ENCODE measurements at regions not wholly inside any gene's neighbourhood (a gene's known extent, or its start where the extent isn't known, plus 50 kb on each side); places are given as distances from the start of the nearest gene placed in this dataset.

DNA sequence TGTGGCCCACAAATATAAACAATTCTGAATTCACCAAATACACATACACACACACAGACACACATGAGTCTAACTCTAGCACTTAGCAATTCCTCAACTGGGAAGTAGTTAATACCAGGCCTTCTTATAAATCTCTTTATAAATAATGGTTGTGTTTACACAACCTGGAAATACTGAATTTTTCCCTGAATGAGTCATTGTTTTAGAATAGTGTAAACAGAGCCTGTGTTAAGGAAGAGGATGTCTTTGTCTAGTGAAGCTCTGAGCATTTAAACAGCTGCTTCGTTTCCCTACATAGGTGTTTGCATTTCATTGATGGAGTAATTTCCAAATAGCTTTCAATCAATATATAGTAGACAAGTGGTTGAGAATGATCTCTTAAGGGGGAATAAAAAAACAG, 218.8 kb downstream of the BTG1 start:
- no peak overlapping the region for H3K4me3 ChIP-seq (ENCODE audit: low read length)
- no peaks in the 10 kb centered on the region for H3K9me3 ChIP-seq (ENCODE audit: control insufficient read depth, low read depth, low read length)
- H3K4me1 ChIP-seq (ENCODE audit: control insufficient read depth, low read depth, low read length): no peaks in the 10 kb centered on the region
- no peak overlapping the region for H3K27ac ChIP-seq (ENCODE audit: low read length)
- no peak overlapping the region for H3K9ac ChIP-seq (ENCODE audit: low read length)
- no peaks in the 10 kb centered on the region for H3K36me3 ChIP-seq (ENCODE audit: control insufficient read depth, low read depth, low read length)
- H3K27me3 ChIP-seq (ENCODE audit: control insufficient read depth, insufficient read depth, low read length): no peaks in the 10 kb centered on the region

DNA sequence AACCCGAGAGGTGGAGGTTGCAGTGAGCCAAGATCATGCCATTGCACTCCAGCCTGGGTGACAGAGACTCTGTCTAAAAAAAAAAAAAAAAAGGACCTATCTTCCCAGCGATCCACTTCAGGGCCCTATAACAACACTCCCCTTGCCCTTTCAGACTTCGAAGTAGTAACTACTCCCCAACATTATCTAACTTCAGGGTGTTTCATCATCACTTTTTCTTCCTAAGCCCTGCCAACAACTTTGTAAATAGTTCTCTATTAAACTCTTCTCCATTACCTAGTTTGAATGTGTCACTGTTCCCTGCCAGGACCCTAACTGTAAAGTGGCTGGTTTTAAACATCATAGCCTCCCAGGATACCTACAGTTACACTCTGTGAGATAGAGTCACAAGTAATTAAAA, 220.8 kb downstream of the BTG1 start:
- Histone ChIP-seq H3K9me3 (ENCODE audit: control insufficient read depth, low read depth, low read length) (no peaks in the 10 kb centered on the region), H3K4me3 (ENCODE audit: low read length) (no peak overlapping the region), H3K4me1 (ENCODE audit: control insufficient read depth, low read depth, low read length) (no peaks in the 10 kb centered on the region), H3K36me3 (ENCODE audit: control insufficient read depth, low read depth, low read length) (no peaks in the 10 kb centered on the region), H3K27ac (ENCODE audit: low read length) (no peak overlapping the region), H3K27me3 (ENCODE audit: control insufficient read depth, insufficient read depth, low read length) (no peaks in the 10 kb centered on the region), H3K9ac (ENCODE audit: low read length) (no peak overlapping the region)

DNA sequence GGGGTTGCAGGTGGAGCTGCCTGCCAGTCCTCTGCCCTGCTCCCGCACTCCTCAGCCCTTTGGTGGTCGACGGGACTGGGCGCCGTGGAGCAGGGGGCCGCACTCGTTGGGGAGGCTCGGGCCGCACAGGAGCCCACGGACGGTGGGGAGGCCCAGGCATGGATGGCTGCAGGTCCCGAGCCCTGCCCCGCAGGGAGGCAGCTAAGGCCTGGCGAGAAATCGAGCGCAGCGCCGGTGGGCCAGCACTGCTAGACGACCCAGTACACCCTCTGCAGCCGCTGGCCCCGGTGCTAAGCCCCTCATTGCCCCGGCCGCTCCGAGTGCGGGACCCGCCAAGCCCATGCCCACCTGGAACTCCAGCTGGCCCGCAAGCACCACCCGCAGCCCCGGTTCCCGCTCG, 221.8 kb downstream of the BTG1 start:
- no peak overlapping the region for H3K27ac ChIP-seq (ENCODE audit: low read length)

DNA sequence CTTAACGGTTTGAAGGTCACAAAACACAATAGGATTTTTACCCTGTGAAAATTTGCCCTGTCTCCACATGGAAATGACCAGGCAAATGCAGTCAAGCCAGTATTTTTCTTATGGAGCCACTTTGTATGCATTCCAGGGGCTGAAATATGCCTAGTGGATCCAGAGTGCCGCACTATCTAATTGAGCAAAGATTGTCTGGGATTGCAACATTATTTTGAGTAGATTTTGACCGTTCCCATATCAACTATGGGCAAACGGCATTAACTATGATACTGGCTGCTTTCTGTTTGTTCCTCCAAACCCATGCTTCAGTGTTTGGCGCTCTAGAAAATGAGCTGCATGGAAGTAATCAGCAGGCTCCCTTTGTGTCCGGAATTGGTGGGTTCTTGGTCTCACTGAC, 223.0 kb downstream of the BTG1 start:
- H3K36me3 ChIP-seq (ENCODE audit: control insufficient read depth, low read depth, low read length): no peaks in the 10 kb centered on the region
- no peak overlapping the region for H3K27ac ChIP-seq (ENCODE audit: low read length)
- no peaks in the 10 kb centered on the region for H3K27me3 ChIP-seq (ENCODE audit: control insufficient read depth, insufficient read depth, low read length)
- no peaks in the 10 kb centered on the region for H3K4me1 ChIP-seq (ENCODE audit: control insufficient read depth, low read depth, low read length)
- H3K9ac ChIP-seq (ENCODE audit: low read length): no peak overlapping the region
- no peak overlapping the region for H3K4me3 ChIP-seq (ENCODE audit: low read length)
- no peaks in the 10 kb centered on the region for H3K9me3 ChIP-seq (ENCODE audit: control insufficient read depth, low read depth, low read length)

More for the DNA sequence above, 221.8 kb downstream of the BTG1 start:
- no peak overlapping the region for H3K4me3 ChIP-seq (ENCODE audit: low read length)
- no peaks in the 10 kb centered on the region for H3K27me3 ChIP-seq (ENCODE audit: control insufficient read depth, insufficient read depth, low read length)
- no peaks in the 10 kb centered on the region for H3K9me3 ChIP-seq (ENCODE audit: control insufficient read depth, low read depth, low read length)
- no peaks in the 10 kb centered on the region for H3K4me1 ChIP-seq (ENCODE audit: control insufficient read depth, low read depth, low read length)
- H3K9ac ChIP-seq (ENCODE audit: low read length): no peak overlapping the region
- no peaks in the 10 kb centered on the region for H3K36me3 ChIP-seq (ENCODE audit: control insufficient read depth, low read depth, low read length)

DNA sequence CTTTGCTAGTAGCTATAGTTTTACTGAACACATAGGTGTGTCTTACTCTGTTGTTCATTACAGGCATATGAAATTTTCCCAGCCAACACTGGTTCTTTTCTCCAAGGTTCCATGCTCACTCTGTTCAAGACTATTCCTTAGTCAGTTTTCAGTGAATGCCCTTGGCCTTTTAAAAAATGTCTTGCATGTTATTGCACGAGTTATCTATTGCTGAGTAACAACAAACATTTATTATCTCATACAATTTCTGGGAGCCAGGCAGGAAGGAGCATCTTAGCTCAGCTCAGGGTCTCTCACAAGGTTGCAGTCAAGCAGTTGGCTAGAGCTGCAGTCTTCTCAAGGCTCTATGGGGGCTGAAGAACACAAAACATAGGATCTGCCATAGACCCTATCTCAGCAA, 223.5 kb downstream of the BTG1 start:
- H3K36me3 ChIP-seq (ENCODE audit: control insufficient read depth, low read depth, low read length): no peaks in the 10 kb centered on the region
- H3K4me3 ChIP-seq (ENCODE audit: low read length): no peak overlapping the region
- no peak overlapping the region for H3K9ac ChIP-seq (ENCODE audit: low read length)
- no peak overlapping the region for H3K27ac ChIP-seq (ENCODE audit: low read length)
- no peaks in the 10 kb centered on the region for H3K27me3 ChIP-seq (ENCODE audit: control insufficient read depth, insufficient read depth, low read length)
- no peaks in the 10 kb centered on the region for H3K4me1 ChIP-seq (ENCODE audit: control insufficient read depth, low read depth, low read length)
- no peaks in the 10 kb centered on the region for H3K9me3 ChIP-seq (ENCODE audit: control insufficient read depth, low read depth, low read length)

DNA sequence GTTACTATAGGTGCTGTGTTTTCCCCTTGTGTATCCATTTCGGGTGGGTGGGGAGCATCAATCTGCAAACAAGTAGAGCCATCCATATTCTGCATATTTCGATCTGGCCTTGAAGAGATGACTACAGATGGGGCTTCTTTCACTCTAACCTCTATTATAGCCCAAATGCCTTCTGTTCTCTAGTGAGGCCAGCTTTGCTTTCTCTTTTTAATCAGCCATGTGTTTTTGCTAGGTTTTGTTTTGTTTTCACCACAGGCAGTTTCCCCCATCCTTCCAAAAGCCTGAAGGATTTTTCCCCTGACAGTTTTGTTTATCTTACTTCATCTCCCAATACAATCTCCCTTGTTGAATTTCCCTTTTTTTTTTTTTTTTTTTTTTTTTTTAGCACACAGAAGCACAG, 224.1 kb downstream of the BTG1 start:
- Histone ChIP-seq H3K36me3 (ENCODE audit: control insufficient read depth, low read depth, low read length) (no peaks in the 10 kb centered on the region), H3K27me3 (ENCODE audit: control insufficient read depth, insufficient read depth, low read length) (no peaks in the 10 kb centered on the region), H3K4me1 (ENCODE audit: control insufficient read depth, low read depth, low read length) (no peaks in the 10 kb centered on the region), H3K9ac (ENCODE audit: low read length) (no peak overlapping the region), H3K4me3 (ENCODE audit: low read length) (no peak overlapping the region), H3K27ac (ENCODE audit: low read length) (no peak overlapping the region), H3K9me3 (ENCODE audit: control insufficient read depth, low read depth, low read length) (no peaks in the 10 kb centered on the region)

DNA sequence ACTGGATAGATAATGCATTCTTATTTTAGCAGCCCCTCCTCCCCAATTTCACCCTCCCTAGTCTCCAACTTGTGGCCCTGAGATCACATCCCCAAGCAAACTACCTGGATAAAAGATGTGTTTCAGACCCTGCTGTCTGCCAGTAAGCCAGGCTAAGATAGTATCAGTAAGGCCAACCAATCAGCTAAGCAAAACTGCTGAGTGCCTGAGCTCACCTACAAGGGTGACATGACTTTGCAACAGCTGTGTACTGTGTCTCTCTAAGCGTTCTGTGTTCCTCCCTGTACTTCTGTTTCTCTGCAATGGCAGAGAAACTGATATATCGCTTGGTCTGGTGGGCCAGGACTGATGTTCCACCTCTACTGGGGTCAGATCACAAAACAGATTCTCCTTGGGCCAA, 224.9 kb downstream of the BTG1 start:
- H3K4me1 ChIP-seq (ENCODE audit: control insufficient read depth, low read depth, low read length): no peaks in the 10 kb centered on the region
- no peaks in the 10 kb centered on the region for H3K27me3 ChIP-seq (ENCODE audit: control insufficient read depth, insufficient read depth, low read length)
- H3K9me3 ChIP-seq (ENCODE audit: control insufficient read depth, low read depth, low read length): no peaks in the 10 kb centered on the region
- H3K4me3 ChIP-seq (ENCODE audit: low read length): no peak overlapping the region
- H3K27ac ChIP-seq (ENCODE audit: low read length): no peak overlapping the region
- H3K9ac ChIP-seq (ENCODE audit: low read length): no peak overlapping the region
- H3K36me3 ChIP-seq (ENCODE audit: control insufficient read depth, low read depth, low read length): no peaks in the 10 kb centered on the region

DNA sequence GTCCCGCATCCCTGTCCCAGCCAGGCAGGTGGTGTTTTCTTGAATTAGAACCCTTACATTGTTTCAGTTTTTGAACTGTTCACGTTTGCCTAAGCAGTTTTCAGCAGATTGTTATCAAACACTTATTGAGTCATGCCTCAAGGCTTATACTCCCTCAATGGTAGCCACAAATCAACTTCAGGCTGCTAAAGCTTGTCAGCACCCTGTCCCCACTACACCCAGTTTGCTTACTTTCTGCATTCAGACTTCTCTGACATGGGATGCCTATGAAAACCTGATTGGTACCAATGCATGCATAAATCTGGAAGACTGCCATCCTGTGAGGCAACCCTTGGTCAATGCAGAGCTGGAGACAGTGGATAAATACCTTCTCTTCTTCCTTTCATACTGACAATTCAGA, 225.4 kb downstream of the BTG1 start:
- Histone ChIP-seq H3K4me3 (ENCODE audit: low read length) (no peak overlapping the region), H3K9me3 (ENCODE audit: control insufficient read depth, low read depth, low read length) (no peaks in the 10 kb centered on the region), H3K27me3 (ENCODE audit: control insufficient read depth, insufficient read depth, low read length) (no peaks in the 10 kb centered on the region), H3K4me1 (ENCODE audit: control insufficient read depth, low read depth, low read length) (no peaks in the 10 kb centered on the region), H3K9ac (ENCODE audit: low read length) (no peak overlapping the region), H3K27ac (ENCODE audit: low read length) (no peak overlapping the region), H3K36me3 (ENCODE audit: control insufficient read depth, low read depth, low read length) (no peaks in the 10 kb centered on the region)

DNA sequence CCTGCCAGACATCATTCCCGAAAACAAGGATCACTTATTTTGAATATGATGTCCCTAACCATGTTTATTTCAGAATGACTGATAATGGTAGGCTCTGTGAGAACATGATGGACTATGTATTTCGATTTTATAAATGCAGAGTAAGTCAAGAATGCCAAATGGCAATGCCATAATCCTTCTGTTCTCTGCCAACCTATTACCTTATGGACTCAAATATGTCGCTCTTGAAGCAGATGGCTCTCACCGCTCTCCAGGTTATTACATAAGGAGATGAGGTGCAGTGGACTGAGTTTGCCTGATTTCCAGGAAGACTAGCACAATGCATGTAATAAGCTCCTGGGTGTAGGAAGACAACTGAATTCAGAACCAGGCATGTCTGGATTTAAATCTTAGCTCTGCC, 227.2 kb downstream of the BTG1 start:
- no peak overlapping the region for H3K9ac ChIP-seq (ENCODE audit: low read length)
- no peaks in the 10 kb centered on the region for H3K4me1 ChIP-seq (ENCODE audit: control insufficient read depth, low read depth, low read length)
- H3K4me3 ChIP-seq (ENCODE audit: low read length): no peak overlapping the region
- H3K27me3 ChIP-seq (ENCODE audit: control insufficient read depth, insufficient read depth, low read length): no peaks in the 10 kb centered on the region
- no peaks in the 10 kb centered on the region for H3K36me3 ChIP-seq (ENCODE audit: control insufficient read depth, low read depth, low read length)
- no peaks in the 10 kb centered on the region for H3K9me3 ChIP-seq (ENCODE audit: control insufficient read depth, low read depth, low read length)
- H3K27ac ChIP-seq (ENCODE audit: low read length): no peak overlapping the region

DNA sequence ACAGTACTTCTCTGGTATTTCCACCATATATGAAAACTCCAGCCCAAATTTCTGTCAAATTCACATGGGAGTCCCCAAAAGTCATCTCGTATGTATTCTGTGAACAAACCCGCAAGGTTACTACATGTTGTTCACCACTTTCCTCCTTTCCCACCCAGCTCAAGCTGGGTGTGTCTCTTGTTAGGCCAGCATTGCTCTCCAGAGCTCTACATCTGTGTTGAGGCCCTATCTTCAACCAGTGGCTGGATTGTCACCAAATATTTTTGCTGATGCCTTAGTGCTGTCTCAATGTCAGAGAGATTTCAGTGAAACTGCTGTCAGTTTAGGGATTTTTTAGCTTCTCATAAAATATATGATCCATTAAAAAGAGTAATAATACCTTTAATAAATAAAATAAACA, 230.9 kb downstream of the BTG1 start:
- H3K27ac ChIP-seq (ENCODE audit: low read length): no peak overlapping the region

DNA sequence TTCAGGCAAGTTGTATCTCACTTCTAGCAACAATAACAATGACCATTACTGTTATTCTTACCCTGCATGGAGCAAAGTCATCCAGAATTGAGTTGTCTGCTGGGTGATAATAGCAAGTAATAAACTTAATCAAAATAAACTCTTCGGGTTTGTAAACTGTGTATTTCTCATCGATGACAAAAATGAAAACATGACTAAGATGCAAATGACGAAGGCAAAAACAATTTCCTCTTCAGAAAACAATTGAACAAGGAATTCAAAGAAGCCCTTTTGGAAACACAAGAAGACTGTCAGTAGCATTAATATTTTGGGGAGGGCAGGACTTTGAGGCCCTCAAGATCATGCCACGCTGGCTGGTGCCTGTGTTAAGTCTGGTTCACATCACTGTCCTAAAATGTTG, 232.0 kb downstream of the BTG1 start:
- no peaks in the 10 kb centered on the region for H3K36me3 ChIP-seq (ENCODE audit: control insufficient read depth, low read depth, low read length)
- no peak overlapping the region for H3K9ac ChIP-seq (ENCODE audit: low read length)
- no peak overlapping the region for H3K27ac ChIP-seq (ENCODE audit: low read length)
- no peaks in the 10 kb centered on the region for H3K9me3 ChIP-seq (ENCODE audit: control insufficient read depth, low read depth, low read length)
- peaks cover 19% of the 10 kb centered on the region for H3K4me1 ChIP-seq (ENCODE audit: control insufficient read depth, low read depth, low read length)
- no peak overlapping the region for H3K4me3 ChIP-seq (ENCODE audit: low read length)
- no peaks in the 10 kb centered on the region for H3K27me3 ChIP-seq (ENCODE audit: control insufficient read depth, insufficient read depth, low read length)

More for the DNA sequence above, 230.9 kb downstream of the BTG1 start:
- H3K27me3 ChIP-seq (ENCODE audit: control insufficient read depth, insufficient read depth, low read length): no peaks in the 10 kb centered on the region
- no peak overlapping the region for H3K4me3 ChIP-seq (ENCODE audit: low read length)
- H3K9ac ChIP-seq (ENCODE audit: low read length): no peak overlapping the region
- H3K4me1 ChIP-seq (ENCODE audit: control insufficient read depth, low read depth, low read length): peaks cover 19% of the 10 kb centered on the region
- H3K36me3 ChIP-seq (ENCODE audit: control insufficient read depth, low read depth, low read length): no peaks in the 10 kb centered on the region
- no peaks in the 10 kb centered on the region for H3K9me3 ChIP-seq (ENCODE audit: control insufficient read depth, low read depth, low read length)

DNA sequence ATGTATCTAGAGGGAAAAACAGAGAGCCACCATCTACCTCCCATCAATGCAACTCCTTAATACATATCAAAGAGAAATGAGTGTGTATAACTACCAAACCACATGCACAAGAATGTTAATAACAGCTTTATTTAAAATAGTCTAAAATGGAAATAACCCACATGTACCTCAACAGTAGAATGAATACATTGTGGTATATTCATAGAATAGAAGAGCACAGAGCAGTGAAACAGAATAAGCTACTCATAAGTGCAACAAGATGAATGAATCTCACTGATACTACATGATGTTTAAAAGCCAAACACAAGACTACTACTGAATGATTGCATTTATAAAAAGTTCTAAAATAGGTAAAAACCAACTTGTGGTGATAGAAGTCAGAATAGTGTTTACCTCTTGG, 232.5 kb downstream of the BTG1 start:
- no peaks in the 10 kb centered on the region for H3K36me3 ChIP-seq (ENCODE audit: control insufficient read depth, low read depth, low read length)
- peaks cover 19% of the 10 kb centered on the region for H3K4me1 ChIP-seq (ENCODE audit: control insufficient read depth, low read depth, low read length)
- H3K27me3 ChIP-seq (ENCODE audit: control insufficient read depth, insufficient read depth, low read length): no peaks in the 10 kb centered on the region
- H3K27ac ChIP-seq (ENCODE audit: low read length): no peak overlapping the region
- H3K4me3 ChIP-seq (ENCODE audit: low read length): no peak overlapping the region
- no peak overlapping the region for H3K9ac ChIP-seq (ENCODE audit: low read length)
- no peaks in the 10 kb centered on the region for H3K9me3 ChIP-seq (ENCODE audit: control insufficient read depth, low read depth, low read length)
